ENCODE measurements at regions not wholly inside any gene's neighbourhood (a gene's known extent, or its start where the extent isn't known, plus 50 kb on each side); places are given as distances from the start of the nearest gene placed in this dataset.

DNA sequence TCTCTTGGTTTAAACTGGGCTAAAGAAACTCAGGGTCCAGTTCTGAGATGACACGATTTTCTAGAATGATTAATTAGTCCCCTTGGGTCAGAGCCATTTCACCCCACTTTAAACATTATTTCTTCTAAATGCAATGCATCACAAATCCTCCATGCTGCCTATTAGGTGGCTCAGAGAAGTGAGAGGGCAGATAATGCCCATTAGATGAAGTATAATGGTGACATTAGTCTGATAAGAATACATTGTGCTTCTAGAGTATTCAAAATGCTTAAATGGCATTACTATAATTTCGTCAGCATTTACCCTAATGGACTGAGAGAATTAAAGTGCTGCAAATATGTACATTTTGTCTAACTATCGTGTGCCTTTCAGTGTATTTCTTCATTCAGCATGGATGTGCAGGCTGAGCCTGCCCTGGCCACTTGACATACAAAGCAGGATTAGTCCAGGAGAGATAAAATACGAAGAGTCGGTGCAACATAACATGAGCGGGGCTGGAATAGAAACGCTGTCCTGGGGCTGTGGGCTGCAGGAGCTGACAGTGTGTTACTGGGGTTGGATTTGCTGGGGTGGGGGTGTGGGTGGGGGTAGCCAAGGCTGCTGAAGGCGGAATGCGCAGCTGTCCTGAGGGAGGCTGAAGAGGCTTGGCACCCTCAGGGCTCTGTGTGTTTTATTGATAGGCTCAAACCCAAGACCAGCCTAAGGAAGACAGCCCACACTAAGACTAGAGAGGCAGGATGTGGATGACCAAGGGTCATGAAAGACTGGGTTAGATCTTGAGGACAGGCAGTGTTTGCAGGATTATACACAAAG lies 52.8 kb upstream of the KLF6 start:
- DNase-seq (ENCODE audit: low read depth in 2 of 2): no peak

DNA sequence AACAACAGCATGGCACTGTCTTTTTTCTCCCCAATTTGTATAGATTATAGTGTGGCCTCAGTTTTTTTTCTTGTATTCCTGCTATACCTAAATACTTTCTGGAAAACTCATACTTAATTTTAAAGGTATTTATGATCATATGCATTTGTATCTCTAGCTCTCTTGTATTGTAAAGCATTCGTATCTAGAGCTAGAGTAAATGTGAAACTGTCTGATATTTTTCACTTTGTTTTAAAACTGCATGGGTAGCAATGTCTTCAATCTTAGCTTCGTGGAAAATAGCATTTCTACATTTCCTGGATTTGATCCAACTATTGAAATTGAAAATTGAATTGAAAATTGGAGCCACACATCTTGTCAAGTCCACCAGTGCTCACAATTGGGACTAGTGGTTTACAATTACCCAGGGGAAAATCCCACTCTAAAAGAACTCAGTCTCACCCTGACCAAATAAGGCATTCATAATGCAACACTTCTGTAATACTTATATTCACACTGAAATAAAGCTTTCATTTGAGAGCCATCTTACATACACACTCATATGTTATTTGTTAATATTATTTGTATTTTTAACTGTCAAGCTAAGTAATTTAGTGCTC lies 51.3 kb upstream of the KLF6 start:
- no peak for DNase-seq (ENCODE audit: low read depth in 2 of 2)

DNA sequence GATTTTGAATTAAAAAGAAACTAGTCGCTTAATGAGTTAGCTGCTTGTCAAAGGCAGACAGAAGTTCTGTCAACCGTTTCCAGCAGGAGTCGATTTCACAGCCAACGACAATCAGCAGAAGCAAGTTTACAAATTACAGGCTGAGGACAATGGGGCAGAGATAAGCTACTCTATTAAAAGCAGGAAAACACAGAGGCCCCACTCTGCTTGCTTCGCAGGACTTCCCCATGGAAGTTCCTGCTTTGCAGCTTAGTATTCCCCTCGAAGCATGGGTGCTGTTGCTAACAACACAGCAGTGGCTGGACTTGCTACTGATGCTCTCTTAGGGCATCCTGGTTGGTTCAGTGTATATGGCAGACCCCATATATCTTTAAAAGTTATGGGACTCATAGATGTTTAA lies 50.8 kb upstream of the KLF6 start:
- peak; percentile 61 to 83 for DNase-seq (ENCODE audit: low read depth in 2 of 2)

DNA sequence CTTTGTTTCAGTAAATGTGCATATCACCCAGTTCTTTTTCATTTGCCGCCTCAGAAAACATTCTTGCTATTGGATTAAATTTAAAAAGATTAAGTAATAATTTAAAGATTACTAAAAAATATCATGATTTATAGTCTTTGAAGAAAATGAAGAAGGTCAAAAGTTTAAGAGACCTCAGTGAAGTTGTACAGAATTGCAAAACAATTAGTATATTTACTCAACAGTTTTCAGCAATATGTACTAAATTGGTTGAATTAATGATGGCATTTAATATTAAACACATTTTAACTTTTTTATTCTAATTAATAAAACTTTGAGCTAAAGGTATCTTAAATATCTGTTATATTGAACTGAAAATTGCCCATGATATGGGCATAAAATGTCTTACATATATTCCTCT lies 49.9 kb upstream of the KLF6 start:
- DNase-seq (ENCODE audit: low read depth in 2 of 2): no peak

All from dermis microvascular lymphatic vessel endothelial cell (primary cell).